ENCODE measurements at regions not wholly inside any gene's neighbourhood (a gene's known extent, or its start where the extent isn't known, plus 50 kb on each side); places are given as distances from the start of the nearest gene placed in this dataset.

- Histone ChIP-seq H3K4me1 (no peaks in the 10 kb centered on the region), H3K36me3 (no peaks in the 10 kb centered on the region), H3K27me3 (ENCODE audit: low read depth) (peaks cover 25% of the 10 kb centered on the region), H3K4me3 (no peak overlapping the region), H3K9me3 (replicated peaks) (no peaks in the 10 kb centered on the region), H3K27ac (replicated peaks) (no peak overlapping the region)
- DNase-seq: no peak
- intact Hi-C loops (cut with micrococcal nuclease): no loop called here
- TF ChIP-seq, protein P1, sequence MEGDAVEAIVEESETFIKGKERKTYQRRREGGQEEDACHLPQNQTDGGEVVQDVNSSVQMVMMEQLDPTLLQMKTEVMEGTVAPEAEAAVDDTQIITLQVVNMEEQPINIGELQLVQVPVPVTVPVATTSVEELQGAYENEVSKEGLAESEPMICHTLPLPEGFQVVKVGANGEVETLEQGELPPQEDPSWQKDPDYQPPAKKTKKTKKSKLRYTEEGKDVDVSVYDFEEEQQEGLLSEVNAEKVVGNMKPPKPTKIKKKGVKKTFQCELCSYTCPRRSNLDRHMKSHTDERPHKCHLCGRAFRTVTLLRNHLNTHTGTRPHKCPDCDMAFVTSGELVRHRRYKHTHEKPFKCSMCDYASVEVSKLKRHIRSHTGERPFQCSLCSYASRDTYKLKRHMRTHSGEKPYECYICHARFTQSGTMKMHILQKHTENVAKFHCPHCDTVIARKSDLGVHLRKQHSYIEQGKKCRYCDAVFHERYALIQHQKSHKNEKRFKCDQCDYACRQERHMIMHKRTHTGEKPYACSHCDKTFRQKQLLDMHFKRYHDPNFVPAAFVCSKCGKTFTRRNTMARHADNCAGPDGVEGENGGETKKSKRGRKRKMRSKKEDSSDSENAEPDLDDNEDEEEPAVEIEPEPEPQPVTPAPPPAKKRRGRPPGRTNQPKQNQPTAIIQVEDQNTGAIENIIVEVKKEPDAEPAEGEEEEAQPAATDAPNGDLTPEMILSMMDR (IDR thresholded peaks at IDR 0.05; ENCODE audit: borderline replicate concordance): no peak
These were observed 345.6 kb downstream of the GPAM start for GRCh38 chr10:111837985-111838384.

GRCh38 chr10:111840546-111840945, 343.0 kb downstream of the GPAM start:
- DNase-seq: no peak
- Histone ChIP-seq H3K27me3 (ENCODE audit: low read depth) (peaks cover 13% of the 10 kb centered on the region), H3K4me1 (no peaks in the 10 kb centered on the region), H3K4me3 (no peak overlapping the region), H3K27ac (replicated peaks) (no peak overlapping the region), H3K36me3 (no peaks in the 10 kb centered on the region), H3K9me3 (replicated peaks) (peaks cover 9% of the 10 kb centered on the region)
- intact Hi-C loops (cut with micrococcal nuclease): no loop called here
- TF ChIP-seq, protein P1 (IDR thresholded peaks at IDR 0.05; ENCODE audit: borderline replicate concordance): no peak

DNA sequence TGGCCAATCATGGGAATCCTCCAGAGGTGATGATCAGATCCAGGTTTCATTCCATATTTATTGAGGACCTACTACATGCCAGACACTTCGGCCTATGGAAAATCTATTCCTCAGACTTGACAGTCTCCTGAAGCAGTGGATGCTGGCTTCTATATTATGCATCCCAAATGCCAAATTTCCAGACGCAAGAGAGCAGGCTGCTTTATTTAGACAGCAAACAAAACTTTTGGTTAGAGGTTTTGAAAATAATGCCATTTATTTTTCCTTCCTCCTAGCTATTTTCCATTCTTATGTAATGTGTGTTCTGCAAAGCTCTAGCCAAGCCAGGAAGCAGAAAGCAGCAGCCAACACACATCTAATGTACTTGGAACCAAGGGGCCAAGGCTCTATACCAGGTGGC, 330.8 kb downstream of the GPAM start:
- no peaks in the 10 kb centered on the region for H3K4me1 ChIP-seq
- peaks cover 7% of the 10 kb centered on the region for H3K9me3 ChIP-seq (replicated peaks)
- no peak for DNase-seq
- intact Hi-C loops (cut with micrococcal nuclease): no loop called here
- TF ChIP-seq, protein P1 (IDR thresholded peaks at IDR 0.05; ENCODE audit: borderline replicate concordance): no peak
- H3K27me3 ChIP-seq (ENCODE audit: low read depth): no peaks in the 10 kb centered on the region
- no peak overlapping the region for H3K4me3 ChIP-seq
- H3K36me3 ChIP-seq: no peaks in the 10 kb centered on the region
- H3K27ac ChIP-seq (replicated peaks): no peak overlapping the region

- Histone ChIP-seq H3K27me3 (ENCODE audit: low read depth) (no peaks in the 10 kb centered on the region), H3K4me1 (no peaks in the 10 kb centered on the region), H3K36me3 (no peaks in the 10 kb centered on the region), H3K4me3 (no peak overlapping the region), H3K9me3 (replicated peaks) (no peaks in the 10 kb centered on the region), H3K27ac (replicated peaks) (no peak overlapping the region)
- no peak for DNase-seq
- intact Hi-C loops (cut with micrococcal nuclease): no loop called here
- TF ChIP-seq, protein P1 (IDR thresholded peaks at IDR 0.05; ENCODE audit: borderline replicate concordance): no peak
These were observed 326.9 kb downstream of the GPAM start for GRCh38 chr10:111856631-111857030.

- no peaks in the 10 kb centered on the region for H3K9me3 ChIP-seq (replicated peaks)
- intact Hi-C loops (cut with micrococcal nuclease): no loop called here
- H3K36me3 ChIP-seq: no peaks in the 10 kb centered on the region
- H3K27ac ChIP-seq (replicated peaks): no peak overlapping the region
- H3K4me3 ChIP-seq: no peak overlapping the region
- no peaks in the 10 kb centered on the region for H3K4me1 ChIP-seq
- TF ChIP-seq, protein P1 (IDR thresholded peaks at IDR 0.05; ENCODE audit: borderline replicate concordance): no peak
- H3K27me3 ChIP-seq (ENCODE audit: low read depth): no peaks in the 10 kb centered on the region
- no peak for DNase-seq
These were observed 318.0 kb downstream of the GPAM start for GRCh38 chr10:111865550-111865949.

DNA sequence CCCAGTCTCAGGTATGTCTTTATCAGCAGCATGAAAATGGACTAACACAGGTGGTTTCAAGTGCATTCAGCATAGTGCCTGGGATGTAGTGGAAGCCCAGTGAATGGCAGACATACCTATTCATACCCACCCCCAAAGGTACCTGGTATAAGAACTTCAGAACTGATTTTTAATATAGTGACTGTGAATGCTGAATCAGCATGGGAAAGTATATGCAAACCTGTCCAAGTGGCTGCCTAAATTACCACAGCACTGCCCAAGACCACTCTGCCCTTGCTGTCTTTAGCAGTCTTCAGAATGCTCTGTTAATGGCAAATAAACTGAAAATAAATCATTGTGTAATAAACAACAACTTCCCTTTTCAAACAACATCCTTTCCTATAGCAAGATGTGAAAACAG, 312.1 kb downstream of the GPAM start:
- TF ChIP-seq, protein P1 (IDR thresholded peaks at IDR 0.05; ENCODE audit: borderline replicate concordance): no peak
- H3K27ac ChIP-seq (replicated peaks): no peak overlapping the region
- no peaks in the 10 kb centered on the region for H3K36me3 ChIP-seq
- no peak for DNase-seq
- no peaks in the 10 kb centered on the region for H3K9me3 ChIP-seq (replicated peaks)
- H3K27me3 ChIP-seq (ENCODE audit: low read depth): peaks cover 6% of the 10 kb centered on the region
- no peak overlapping the region for H3K4me3 ChIP-seq
- no peaks in the 10 kb centered on the region for H3K4me1 ChIP-seq
- intact Hi-C loops (cut with micrococcal nuclease): no loop called here
